Cerebellar cortex (tissue), 1 donor: ENCODE measurements at regions not wholly inside any gene's neighbourhood (a gene's known extent, or its start where the extent isn't known, plus 50 kb on each side); places are given as distances from the start of the nearest gene placed in this dataset.

Experiments
- DNase-seq: peaks from one replicate; pipeline ENCODE4 v3.0.0-alpha.2; 2015; ENCODE audit warnings: low spot score

DNA sequence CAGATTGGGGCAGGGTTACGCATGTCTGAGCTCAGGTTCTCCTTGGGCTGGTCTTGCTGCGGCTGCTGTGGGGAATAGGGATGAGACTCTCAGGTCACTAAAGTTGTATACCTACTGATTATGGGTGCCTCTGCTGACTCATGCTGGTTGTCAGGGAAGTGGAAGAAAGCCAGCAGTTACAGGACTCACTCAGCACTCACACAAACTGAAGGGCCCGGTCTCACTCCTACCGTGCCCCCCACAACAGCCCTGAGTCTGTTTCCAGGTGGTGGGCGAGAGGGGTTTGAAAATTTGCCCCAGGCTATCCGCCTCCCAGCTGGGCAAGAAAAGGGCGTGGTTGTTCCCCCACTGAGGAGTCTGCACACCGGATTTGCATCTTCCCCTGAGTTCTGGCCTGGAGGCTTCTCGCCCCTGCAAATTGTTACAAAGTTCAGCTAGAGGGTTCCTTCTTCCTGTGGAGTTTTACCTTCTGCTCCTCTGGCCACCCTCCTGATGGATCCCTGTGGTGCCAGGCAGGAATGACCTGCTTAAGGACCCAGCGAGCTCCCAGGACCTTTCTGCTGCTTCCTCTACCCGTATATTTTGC, 659.2 kb downstream of the HDGFL1 start:
- no peak for DNase-seq

DNA sequence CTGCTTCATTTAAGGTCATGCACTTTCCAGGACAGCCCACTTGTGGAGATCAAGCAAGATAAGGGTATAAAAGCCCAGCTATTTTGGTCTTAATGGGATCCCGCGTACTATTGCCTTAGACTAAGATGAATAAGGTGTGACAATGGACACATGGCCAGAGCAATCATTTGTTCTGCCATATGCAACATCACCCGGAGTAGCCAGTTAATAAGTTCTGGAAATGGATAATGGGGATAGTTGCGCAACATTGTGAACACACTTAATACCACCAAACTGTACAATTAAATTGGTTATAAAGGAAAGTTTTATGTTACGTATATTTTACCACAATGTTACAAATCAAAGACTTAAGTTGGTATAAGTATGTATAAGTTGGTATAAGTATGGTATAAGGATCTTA, 674.5 kb downstream of the HDGFL1 start:
- DNase-seq = no peak

DNA sequence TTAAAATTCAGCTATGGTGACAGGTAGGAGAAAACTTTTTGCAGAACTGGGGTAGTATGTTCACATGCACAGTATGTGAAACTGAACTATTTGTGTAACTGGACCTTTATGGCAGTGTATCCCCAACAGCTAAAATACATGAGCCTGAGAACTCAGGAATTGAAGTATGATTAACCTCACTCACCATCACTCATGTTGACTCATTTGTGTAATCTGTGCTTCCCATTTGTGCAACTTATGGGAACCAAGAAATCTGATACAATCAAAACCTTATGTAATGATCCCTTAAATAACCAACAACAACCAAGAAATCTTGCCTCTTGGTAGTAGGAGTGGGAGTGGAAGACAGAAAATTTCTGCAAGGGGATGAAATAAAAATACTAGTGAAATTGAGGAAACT, 674.9 kb downstream of the HDGFL1 start:
- DNase-seq = no peak

DNA sequence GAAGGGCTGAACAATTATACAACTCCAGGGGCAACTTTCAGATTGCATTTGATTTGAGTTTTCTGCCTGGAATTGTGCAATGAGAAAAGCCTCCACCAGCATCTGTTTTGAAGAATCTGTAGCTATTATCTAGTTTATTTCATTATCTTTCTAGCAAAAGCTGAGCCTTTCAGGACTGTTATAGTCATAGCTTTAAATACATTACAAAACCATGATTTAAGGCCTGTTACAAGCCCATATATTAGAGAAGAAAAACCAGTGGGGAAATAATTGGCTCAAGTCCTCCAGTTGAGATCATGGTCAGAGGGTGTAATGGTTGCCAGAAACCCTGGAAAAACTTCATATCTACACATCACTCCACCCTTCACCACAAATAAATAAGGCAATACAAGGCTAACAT, 676.2 kb downstream of the HDGFL1 start:
- no peak for DNase-seq

DNA sequence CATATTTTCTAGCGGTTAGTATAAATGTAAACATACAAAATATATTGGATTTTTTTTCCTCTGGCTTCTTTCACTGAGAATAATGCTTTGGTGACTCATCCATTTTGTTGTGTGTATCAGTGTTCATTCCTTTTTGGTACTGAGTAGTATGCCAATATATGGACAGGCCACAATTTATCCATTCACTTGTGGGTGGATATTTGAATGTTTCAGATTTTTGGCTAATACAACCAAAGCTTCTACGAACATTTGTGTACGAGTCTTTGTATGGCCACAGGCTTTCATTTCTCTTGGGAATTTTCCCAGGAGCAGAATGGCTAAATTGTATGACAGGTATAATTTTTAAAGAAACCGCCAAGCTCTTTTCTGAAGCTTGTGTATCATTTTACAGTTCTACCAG, 677.5 kb downstream of the HDGFL1 start:
- DNase-seq = no peak

DNA sequence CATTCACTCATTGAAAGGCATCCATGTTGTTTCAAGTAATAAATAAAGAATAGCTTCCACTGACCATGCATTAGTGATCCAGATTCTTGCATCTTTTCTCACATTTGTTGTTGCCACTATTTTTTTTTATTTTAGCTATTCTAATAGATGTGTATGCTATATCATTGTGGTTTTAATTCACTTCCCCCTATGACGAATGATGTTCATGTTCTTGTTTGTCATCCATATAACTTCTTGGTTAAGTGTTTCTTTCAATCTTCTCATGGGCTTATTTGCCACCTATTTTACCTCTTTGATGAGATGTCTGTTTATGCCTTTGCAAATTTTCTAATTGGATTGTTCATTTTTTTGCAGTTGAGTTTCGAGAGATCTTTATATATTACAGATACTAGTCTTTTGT, 681.2 kb downstream of the HDGFL1 start:
- DNase-seq = no peak

DNA sequence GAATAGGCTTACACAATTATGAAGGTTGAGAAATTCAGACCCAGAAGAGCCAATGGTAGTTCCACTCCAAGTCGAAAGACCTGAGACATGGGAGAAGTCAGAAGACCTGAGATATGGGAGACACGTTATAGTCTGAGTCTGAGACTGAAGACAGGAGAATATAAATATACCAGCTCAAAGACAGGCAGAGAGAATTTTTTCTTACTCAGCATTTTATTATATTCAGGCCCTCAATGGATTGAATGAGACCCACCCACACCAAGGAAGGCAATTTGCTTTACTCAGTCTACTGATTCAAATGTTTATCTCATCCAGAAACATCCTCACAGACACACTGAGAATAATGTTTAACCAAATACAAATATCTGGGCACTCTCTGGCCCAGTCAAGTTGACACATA, 693.5 kb downstream of the HDGFL1 start:
- no peak for DNase-seq

DNA sequence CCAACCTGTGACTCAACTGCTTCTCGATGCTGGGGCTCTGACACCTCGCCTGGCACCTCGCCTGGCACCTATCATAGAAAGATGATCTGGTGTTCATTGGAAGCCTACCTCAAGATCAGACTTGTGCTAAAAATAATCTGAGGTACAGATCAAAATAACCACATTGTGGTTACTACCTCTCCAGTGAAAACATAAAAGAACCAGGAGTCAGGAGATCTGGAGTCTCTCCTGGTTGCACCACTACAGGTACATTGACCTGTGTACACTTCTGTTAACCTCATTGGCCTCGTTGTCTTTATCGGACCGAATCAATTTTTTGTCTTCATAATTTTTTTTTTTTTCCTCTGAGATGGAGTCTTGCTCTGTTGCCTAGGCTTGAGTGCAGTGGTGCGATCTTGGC, 695.9 kb downstream of the HDGFL1 start:
- DNase-seq = no peak

DNA sequence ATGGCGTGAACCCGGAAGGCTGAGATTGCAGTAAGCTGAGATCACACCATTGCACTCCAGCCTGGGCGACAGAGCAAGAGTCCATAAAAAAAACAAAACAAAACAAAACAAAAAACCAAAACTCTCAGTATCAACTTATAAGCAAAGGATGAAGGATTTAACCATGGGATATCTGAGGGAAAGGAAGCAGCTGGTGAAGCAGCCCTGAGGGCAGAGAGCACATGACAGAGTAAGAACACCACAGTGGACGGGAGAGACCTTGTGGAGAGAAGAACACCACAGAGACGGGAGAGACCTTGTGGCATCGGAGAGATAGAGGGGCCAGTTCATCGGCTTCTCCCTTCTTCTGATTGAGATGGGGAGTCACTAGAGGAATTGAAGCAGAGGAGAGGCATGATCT, 697.2 kb downstream of the HDGFL1 start:
- no peak for DNase-seq

DNA sequence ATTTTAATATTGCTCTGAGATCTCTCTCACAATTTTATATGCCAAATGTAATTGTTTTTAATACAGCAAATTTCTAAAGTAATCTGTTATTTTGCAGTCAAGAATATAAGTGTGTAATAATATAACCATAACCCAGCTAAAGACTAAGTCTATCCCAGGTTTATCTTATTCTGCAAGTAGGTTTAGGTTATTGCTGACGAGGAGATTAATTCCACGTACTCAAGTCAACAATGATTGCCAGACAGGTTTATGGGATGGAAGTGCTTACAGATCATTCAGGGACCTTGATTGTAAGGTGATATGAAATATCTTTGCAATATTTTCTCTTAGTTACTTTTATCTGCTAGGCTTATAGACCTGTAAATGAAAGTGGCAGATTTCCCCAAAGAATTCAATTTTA, 698.3 kb downstream of the HDGFL1 start:
- DNase-seq = no peak

DNA sequence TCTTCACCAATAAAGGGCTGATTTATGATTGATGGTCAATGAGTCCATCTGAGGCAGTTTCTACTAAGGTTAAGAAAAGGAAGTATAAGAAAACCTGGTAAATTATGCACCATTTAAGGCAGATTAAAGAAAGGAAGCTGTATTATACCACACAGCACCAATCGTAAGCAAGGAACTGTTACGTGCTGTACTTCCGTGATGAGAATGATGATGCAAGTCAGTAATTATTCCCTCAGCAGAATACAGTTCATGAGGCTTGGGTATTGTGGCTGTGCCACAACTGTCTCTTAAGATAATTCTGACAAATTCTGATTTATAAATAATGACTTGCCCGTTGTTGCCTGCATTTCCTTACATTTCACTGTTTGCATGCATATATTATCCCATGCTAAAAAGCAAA, 699.0 kb downstream of the HDGFL1 start:
- no peak for DNase-seq

DNA sequence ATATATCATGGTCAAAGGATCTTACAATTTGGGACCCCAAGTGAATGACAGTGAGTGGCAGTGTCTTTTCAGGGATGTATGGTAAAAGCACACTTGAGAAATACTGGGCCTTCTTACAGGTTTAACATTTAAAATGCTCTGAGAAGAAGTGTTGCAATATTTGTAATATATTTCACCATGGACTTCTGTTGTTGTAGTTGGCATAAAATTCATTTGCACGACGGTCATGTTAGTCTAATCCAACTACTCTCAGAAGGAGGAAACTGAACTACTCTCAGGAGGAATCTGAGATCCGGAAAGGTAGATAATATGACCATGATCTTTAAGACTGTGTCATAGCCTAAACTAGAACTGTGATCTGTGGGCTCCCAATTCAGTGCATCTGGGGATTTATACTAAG, 700.1 kb downstream of the HDGFL1 start:
- DNase-seq = no peak

DNA sequence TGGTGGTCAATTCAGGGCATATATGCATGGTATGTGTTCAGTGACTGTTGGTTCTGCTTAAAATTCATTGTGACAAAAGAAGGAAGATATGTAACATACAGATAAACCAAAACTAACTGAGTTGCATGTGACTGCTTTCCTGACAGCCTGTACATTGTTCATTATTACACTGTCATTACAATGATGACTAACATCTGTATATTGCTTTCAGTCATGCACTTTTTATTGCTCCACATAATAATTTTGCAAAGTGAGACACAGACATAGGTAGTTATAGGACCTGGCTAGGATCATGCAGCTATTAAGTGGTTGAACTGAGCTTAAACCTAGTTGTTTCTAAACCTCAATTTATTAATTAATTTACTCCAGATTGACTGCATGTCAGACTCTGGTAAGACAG, 703.2 kb downstream of the HDGFL1 start:
- DNase-seq = no peak

DNA sequence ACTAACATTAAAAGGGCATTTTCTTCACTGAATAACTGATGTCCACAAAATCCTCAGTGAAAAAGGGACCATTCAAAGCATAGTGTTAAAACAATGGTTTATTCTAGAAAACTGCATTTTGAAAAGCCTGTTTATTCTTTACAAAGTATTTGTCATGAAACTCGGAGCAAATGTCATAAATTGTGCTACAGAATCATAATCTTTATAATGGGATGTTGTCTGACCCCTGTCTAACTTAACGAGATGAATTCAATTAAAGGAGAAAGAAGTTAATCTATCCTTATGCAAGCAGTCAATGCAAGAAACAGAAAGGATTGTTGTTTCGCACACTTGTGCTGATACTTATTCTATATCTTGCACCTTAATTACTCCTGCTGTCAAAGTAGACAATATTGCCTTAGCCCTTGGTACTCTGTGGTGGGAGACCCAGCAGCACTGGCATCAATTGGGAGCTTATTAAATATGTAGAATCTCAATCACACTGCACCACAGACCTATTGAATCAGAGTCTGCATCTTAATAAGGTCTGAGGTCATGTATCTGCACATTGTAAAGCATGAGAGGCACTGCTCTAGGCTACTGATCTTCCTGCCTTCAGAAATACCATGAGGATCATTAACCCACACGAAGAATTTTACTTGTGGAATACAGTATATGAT, 708.3 kb downstream of the HDGFL1 start:
- no peak for DNase-seq

DNA sequence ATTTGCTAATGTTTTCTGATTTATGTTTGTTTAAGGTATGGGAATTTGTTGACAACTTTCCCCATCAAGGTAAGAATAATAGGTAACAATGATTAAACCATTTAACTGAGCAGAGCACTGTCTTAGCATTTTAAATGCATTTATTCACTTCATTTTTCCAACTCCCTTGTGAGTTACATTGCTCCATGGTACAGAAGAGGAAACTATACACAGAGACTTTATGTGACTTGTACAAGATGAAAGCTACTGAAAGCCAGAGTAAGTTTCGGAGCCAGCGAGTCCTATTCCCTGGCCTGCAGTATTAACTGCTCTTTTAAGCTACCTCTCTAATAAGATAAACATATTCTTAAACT, 708.8 kb downstream of the HDGFL1 start:
- DNase-seq = no peak

DNA sequence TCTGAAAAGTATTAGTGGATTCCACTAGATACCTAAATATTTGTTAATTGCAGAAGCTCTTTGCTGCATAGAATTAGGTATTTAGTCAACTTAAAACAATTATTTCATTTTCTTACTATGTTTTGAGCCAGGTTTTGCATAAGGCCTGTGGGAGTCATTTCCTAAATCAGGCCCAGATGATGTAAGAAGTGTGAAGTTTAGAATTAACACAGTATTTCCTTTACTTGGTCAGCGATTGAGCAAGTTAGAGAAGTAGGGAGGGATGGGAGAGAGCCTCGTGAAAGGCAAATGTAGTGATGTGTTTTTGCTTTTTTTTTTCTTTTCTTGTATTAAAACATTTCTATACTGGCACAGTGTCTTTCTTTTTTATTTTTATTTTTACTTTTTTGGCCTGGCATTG, 711.1 kb downstream of the HDGFL1 start:
- DNase-seq = no peak

DNA sequence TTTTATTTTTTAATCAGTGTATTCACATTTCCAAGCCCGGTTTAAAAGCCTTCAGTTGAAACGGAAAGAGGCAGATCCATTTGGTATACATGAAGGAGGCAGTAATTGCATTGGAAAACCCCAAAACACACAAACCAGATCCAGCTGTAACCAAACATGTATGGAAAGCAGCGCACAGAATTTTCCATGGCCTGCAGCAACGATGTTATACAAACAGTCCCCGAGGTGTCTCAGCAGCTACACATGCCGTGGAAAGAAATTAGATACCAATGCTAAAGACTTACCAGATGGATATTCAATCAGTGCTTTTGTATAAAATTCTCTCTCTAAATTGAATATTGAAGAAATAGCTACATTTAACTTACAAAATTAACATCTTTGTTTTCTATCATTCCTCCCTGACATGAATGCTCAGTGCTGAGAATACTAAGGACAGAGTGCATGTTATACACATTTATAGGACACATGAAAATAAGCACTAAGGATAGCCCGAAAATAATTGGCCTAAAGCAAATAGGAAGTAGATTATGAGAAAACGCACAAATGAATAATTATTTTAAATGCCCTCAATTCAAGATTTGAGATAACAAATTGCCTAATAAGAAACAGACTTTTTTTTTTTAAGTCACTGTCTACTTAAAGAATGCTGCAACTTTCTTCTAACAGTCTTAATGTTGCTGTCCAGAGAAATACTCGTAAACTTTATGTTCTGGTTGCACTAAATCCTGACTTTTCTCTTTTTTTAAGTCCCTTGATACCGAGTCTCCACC, 713.1 kb downstream of the HDGFL1 start:
- no peak for DNase-seq

DNA sequence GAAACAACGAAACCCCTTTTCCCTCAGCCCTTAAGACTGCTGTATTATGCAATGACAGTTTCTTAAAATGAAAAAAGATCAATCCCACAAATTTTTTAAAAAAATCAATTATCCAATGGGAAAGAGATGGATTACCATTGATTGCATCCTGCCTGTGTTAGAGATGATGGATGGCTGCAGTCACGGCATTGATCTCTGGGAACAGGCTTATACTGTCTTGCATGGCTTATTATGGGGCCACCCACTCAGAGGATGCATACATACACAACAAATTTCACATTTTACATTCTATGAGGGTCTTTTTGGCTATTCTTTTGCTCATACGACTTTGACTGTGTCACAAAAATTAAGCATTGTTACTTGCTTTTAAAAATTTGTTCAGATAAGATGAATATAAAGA, 724.3 kb downstream of the HDGFL1 start:
- no peak for DNase-seq

DNA sequence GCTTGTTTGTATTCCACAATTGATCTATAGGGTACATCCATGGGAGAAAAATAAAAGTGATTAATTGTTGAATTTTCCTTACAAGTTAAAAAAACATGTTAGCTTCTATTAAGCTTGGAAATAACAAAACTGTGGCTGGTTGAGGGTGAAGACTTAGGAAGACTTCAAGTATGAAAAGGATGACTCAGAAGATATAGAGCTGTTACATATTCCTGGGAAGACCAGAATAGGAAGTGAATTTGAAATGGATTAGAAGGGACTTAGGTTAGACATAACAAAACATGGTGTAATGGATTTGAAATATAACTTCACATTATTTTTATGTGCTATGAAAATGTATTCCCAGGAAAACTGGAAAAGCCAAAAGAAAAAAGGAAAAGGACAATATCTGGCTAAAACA, 732.2 kb downstream of the HDGFL1 start:
- no peak for DNase-seq

DNA sequence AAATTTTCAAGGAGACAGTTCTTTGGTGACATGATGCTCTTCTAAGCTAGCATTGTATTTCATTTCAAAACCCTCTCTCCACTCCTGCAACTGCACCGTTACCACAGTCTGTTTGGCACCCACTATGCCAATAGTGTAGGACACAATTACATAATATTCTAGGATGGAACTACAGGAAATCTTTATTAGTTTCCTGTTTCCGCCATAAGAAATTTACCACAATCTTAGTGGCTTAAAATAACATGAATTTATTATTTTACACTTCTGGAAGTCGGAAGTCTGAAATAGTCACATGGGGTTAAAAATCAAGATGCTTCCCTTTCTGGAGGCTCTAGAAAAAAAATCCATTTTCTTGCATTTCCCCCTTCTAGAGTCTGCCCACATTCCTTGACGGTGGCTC, 733.1 kb downstream of the HDGFL1 start:
- DNase-seq = no peak

DNA sequence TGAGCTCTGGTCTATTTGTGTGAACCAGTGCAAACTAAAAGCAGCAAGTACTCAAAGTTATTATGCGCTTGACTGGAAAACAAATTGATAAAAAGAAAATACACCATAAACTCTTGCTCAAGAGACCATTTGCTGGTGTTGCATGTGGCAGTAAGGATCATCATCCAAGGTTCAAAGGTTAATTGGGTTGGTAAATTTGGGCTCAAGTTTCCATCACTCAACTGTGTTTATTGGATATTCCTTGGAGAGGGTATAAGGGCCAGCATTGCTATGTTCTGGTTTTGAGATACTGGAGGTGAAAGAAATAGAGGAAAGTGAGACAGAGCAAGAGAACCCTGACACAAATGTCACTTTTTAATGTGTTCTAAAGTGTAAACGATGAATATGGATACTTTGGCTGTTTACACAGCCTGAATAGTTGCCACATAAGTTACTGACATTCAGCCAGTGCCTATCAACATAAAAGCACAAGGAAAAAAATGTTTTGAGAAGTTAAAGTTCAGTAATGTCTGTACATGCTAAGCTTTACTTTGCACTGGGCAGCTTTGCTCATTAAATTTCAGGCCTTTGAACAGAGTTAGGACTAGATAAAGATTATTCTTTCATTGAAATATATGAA, 736.1 kb downstream of the HDGFL1 start:
- no peak for DNase-seq

DNA sequence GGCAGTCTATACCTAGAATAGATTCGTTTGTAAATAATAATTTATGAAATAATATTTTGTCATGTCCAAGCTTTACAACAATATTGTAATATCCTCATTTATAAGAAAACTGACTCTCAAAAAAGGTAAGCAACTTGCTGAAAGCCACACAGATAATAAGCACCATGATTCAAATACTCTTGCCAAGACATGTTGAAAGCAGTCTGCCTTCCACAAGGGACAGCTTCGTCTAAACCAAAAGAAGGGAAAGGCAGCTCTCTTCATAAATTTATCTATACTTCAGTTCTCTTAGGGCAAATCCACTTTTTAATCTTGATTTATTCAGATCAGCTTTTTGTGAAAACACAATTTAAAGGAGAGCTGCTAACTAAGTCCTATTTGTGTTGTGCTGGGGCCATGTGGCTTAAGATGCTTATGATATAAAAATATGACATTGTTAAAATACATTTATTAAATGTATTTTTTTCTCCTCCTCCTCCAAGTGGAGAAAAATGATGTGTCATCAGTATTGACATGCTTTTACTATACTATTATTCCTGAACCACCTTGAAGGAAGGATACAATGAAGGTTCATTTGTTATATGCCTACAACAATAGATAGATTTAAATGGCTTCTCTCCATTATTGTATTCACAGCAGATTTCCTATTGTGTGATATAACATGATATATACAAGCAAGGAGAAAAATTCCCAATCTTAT, 737.0 kb downstream of the HDGFL1 start:
- no peak for DNase-seq

DNA sequence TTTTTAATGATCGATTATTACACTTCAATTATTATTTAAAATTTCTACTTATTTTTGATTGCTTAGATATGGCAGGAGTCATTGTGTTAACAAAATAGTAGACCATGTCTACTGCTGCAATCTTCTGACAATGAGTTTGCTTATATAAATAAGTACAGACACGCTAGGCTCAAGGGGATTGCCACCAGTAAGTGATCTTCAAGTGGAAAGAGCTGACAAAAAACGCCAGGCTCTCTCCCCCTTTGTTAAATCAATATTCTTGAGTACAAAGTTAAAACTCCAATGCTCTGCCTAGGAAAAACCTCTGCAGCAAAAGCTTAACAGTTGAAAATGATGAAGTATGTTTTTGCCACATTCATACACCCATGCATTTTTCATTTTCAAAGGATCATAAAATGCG, 738.1 kb downstream of the HDGFL1 start:
- no peak for DNase-seq
